Fibroblast of skin of back (primary cell): ENCODE measurements at regions not wholly inside any gene's neighbourhood (a gene's known extent, or its start where the extent isn't known, plus 50 kb on each side); places are given as distances from the start of the nearest gene placed in this dataset.
"Not testable (repeated sequence)": the region's sequence is repeated elsewhere in the genome, so short reads cannot be mapped to it uniquely, and the experiment has no call there.

Experiments
- DNase-seq: peaks from one replicate; pipeline ENCODE4 v3.0.0-alpha.2; 2013

DNA sequence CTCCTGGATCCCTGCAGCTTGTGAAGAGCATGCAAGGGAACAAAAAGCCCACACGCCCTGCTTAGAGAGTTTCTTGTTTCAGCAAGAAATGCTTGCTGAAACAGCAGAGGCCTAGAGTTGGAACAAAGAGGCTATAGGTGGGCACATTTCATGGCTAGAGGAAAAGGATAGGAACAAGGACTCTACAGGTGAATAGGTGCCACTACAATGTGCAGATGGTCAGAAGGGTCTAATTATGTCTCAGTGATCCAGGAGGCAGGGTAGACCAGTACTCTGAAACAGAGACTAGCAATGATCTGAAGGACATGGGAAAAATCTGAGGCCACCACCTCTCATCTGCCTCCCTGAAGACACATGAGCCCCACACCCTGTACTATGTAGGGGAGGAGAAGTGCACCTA is 609.0 kb downstream of the REEP3 start:
- no peak for DNase-seq

DNA sequence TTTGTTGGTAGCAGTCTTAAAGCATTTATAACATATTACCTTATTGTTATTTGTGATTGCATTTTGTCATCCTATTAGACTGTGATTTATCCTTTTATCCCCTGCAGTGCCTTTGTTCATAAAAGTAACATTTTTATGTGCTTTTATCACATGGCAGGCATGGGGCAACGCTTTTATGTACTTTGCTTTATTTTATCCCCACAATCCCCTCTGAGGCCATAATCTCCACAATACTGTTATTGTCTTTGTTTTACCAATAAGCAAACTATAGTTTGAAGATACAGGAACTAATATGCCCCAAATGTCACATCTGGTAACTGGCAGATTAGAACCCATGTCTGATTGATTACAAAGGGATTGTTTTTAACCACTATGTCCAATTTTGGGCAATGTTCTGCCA is 613.5 kb downstream of the REEP3 start:
- DNase-seq = no peak

DNA sequence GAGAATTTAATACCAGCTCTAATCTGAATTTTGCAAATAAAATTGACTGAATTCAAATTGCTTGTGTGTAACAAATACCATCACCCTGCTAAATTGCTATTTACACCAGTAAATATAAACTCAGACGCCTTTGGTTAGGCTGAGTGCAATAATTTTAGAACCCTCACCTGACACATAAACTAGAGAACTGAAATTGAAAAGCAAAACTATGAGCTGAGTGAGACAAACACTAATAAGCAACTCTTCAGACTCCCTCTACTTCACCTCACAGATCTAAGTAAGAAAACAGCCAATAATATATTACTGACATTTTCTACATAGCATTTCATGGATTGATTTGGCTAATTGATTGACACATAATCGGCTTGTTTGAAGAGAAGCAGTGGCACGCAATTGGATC is 621.2 kb downstream of the REEP3 start:
- no peak for DNase-seq

DNA sequence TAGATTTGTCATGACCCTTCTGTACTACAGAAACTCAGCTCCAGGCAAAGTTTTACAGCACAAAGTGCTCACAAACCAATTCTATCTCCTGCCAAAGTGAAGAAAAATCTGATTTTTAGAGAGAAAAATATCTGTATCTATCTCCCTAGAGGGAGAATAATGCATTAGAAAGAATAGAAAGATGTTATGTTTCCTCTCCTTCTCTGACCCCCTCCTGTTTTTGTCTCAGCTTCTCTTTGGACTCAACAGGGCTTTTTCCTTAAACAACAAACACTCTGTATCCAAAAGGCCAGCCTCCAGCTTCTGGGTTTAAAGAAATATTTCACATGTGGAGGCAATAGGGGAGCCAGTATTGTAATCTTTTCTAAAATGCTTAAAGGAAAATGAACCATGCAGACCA is 627.4 kb downstream of the REEP3 start:
- DNase-seq = no peak

DNA sequence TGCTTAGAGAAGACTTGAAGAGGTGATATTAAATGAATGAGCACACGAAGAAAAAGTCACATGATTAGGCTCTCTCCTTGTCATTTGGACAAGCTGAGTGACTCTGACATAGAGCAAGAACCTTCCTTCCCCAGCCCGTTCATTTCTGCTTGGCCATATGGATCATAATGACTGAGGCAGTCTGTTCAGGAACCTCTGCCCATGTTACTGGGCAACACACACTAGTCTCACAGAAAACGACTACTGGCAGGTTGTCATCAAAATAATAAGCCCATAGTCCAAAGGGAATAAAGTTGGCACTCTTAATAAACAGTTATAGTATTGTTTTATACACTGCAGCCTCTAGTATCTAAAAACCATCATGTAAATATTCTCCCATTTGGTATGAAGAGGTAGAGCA is 635.0 kb downstream of the REEP3 start:
- no peak for DNase-seq

DNA sequence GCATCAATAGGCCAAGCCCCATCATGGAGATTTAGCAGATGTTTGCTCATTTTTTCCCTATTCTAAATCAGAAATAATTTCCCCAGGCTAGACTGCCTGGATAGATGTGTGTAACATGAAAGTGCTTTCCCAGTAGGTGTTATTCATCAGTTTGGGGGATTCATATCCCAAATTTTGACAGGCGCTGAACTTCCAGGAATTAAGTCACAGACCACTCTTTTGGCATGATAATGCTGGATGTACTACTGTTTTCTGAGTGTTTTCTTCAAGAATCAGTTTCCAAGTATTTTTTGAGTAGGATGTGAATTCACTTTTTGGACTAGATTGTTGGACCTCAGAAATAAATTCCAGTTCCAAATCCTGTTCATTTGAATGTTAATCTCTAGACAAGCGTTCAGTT is 637.4 kb downstream of the REEP3 start:
- DNase-seq = no peak

DNA sequence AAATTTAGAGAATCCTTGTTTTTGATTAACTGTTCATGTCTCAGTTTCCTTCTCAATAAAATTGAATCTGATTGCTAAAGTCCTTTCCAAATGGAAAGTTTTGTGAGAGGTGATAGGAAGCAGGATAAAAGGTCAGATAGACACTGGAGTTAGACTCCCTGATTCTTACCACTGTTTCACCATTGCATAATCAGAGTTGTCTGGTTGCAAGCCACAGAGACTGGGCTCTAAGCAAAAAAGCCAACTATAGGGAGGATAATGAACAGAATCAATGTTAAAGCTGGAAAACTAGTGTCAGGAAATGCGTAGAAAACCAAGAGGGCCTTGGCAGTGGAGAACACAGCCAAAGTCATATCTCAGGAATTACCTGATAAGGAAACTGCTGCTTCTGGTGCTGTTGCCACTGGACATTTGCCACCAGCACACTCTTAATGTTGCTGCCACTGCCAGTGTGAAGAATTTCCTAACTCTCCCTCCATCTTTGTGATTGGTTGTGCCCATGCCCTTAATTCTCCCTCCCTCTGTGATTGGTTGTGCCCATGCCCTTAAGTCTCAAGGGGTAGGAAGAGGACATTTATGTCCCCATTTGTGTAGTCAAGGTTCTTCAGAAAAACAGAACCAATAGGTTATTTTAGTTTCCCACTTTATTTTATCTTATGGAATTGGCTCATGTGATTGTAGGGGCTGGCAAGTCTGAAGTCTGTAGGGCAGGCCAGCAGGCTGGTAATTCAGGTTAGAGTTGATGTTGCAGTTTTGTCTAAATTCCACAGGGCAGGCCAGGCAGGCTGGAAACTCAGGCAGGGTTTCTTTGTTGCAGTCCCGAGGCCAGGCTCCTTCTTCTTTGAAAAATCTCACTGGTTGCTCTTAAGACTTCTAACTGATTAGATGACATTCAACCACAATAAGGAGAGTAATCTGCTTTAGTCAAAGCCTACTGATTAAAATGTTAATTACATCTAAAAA is 639.0 kb downstream of the REEP3 start:
- DNase-seq = no peak

DNA sequence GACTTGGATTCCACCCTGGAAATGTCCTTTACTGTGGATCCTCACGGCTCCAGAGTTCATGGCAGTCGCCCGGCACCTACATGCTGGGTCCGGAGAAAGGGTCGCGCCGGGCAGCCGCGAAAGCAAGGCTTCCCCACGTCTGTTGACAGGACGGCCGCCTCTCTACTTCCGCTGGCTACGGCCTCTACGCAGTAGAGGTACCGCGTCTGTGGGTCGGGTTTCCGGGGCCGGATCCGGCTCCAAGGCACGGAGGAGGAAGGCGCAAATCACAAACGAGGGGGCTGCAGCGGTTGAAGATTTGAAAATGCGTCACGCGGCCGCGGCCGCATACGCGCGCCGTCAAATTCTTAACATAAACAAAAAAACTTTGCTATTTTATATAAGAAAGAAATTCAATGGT is 649.6 kb downstream of the REEP3 start:
- no peak for DNase-seq

DNA sequence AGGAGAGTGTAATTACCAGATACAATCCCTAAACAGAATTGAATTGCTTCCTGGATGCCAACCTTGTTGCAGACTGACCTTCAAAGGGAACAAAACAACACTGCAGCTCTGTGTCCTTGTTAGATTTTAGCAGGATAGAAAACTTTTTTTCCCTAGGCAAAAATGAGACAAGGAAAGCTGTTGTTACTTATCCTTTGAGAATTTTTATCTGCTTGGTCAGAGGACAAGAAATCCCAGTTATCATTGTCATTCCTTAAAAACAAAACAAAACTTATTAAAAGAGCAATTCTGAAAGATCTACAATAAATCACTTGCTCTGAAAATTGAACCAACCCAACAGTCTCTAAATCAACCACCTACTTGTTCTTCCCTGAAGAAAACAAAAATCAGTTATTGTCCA is 652.6 kb downstream of the REEP3 start:
- no peak for DNase-seq

DNA sequence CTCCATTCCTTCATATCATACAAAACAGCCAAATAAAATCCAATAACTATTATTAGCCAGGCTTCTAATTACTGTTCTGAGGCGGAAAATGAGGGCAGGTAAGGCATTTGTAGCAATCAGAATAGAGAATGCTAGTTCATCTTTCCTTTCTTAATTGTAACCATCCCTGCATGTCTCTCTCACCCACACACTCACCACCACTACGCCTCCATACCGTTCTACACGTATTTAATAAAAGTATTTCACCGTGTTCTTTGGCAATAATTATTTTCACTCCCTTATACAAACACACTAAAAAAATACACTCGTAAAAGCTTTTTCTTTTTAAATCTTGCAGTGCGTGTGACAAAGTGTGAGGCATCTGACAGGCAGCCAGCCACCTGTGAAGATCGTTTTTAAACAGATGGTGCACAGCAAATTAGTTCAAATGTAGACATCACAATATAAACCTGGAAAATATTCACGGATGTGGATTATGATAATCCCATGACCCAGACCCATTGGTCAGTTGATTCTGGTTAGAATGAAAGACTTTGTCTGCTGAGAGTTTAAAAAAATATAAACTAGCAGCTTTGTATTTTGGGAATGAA is 653.6 kb downstream of the REEP3 start:
- no peak for DNase-seq

DNA sequence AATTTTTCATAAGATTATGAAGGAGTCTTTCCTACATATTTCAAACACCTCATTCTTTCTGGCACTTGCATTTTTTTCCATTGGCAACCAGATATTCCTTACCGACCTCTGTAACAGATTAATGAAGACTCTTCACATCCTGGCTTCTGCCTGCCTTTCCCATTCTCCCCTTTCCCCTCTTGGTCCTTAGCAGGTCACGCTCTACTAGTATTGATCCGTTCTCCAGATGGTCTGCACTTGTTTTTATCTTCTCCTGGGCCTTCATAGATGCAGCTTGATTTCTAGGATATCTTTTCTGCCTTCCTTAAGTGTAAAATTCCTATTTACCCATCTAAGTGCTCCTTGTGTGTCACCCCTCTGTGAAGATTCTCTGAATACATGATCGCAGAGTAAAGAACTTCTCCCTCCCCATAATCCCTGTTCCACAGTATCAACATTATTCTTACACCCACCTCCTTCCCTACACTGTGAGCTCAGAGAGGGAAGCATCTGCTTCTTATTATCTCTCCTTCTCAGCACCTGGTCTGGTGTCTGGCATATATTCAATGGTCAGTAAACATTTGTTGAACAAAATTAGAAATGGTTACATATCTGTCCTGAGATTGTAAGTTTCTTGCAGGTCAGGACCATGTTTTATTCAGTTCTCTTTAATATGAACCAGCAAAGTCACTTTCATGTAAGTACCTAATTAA is 654.2 kb downstream of the REEP3 start:
- DNase-seq = no peak

DNA sequence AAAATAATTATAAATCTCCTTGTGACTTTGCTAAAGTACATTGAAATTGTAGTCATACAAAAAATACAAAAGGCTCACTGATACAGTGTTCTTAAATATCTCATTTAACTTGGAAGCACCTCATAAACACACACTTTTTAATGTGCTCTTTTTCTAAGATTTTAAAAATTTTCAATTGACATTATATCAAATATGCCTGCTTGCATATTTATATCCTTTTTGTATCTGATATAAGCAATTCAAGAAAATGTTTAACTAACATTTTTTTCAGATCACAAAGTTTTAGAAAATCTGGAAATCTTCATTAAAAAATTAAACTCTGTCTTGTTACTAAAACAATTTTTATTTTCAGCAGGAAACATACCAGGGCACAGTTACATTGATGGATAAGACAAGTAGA is 661.5 kb downstream of the REEP3 start:
- DNase-seq = no peak

DNA sequence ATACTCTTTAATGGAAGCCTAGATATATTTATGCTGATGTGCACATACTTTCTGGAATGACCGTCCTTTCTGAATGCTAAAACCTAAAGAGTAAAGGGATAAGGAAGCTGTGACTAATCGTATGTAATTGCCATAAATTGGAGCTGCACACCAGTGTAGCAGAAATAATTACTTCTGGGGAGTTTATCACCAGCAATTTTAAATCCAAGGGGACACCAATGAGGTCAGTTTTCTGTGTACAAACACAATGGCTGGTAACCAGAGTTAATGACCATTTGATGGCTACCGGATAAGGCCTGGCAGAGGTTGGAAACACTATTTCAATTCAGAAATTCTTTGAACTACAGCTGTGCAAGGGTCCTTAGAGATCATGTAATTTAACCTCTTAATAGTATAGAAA is 670.1 kb downstream of the REEP3 start:
- DNase-seq = no peak

DNA sequence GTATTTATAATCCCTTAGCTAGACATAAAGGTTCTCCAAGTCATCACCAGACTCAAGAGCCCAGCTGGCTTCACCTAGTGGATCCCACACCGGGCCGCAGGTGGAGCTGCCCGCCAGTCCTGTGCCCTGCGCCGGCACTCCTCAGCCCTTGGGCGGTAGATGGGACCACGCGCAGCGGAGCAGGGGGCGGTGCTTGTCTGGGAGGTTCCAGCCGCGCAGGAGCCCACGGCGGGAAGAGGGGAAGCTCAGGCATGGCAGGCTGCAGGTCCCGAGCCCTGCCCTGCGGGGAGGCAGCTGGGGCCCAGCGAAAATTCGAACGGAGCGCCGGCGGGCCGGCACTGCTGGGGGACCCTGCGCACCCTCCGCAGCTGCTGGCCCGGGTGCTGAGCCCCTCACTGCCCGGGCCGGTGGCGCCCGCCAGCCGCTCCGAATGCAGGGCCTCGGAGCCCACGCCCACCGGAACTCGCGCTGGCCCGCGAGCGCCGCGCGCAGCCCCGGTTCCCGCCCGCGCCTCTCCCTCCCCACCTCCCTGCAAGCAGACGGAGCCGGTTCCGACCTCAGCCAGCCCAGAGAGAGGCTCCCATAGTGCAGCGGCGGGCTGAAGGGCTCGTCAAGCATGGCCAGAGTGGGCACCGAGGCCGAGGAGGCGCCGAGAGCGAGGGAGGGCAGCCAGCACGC is 675.6 kb downstream of the REEP3 start:
- no peak for DNase-seq

DNA sequence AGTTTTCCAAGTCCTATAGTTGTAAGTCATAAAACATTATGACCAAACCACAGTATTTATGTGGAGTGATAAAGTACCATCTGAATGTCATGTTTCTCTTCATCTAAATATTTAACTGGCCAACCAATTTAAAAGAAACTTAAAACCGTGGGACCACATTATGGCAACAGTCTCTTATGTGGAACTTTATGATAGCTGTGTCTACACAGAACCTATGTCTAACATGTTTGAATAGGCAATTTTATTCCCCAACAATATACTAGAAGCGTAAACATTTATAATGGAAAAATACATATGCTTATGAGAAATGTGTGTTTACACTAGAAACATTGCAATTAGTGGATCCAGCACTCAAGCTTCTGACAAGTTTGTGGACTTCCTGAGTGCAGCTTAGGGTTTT is 680.7 kb downstream of the REEP3 start:
- no peak for DNase-seq

DNA sequence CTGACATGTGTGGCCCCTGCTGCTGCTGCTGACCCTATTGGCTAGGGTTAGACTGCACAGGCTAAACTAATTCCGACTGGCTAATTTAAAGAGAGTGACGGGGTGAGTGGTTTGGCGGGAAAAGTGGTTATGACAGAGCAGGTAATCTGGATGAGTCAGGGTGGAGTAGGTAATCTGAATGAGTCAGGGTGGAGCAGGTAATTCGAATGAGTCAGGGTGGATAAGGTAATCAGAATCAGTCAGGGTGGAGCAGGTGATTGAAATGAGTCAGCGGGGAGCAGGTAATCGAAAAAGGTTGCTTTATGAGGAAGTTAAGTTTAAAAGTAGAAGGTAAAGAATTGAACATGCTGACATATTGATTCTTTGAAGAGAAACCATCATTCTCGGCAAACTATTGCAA is 683.3 kb downstream of the REEP3 start:
- not testable (repeated sequence) for DNase-seq

DNA sequence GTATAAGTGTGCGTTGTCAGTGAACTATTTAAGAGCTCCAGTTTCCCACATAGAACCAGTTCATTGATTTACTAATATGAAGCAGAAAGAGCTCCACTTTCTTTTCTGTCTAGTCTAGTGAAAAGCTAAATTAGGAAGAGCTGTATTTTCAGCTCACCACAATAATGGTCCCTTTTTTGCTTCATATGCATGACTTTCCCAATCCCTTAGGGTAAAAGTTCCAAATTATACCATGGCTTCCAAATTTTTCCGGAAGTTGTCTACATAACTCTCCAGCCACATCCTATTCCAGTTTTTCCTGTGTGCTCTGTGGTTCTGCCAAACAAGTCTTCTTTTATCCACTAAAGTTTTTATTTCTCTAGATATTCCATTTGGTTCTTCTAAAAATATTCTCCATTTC is 685.2 kb downstream of the REEP3 start:
- DNase-seq = no peak

DNA sequence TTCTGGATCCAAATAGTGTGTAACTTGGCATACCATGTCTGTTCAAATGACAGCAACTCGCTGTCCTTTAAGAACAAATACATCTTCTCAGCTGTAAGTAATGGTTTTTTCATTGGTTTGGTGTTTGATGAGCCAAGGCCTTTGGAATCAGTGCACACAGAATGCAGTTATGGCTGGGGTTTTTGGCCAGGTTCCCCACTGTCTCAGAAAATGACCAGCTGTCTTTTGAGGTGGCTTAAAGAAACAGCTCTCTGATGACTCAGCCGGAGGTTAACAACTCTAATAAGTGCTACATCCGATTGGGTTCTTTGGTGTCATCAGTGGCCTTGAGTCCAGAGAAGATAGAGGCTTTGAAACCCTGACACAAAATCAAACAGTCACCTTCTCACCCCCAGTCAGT is 688.4 kb downstream of the REEP3 start:
- DNase-seq = peak; percentile 40

DNA sequence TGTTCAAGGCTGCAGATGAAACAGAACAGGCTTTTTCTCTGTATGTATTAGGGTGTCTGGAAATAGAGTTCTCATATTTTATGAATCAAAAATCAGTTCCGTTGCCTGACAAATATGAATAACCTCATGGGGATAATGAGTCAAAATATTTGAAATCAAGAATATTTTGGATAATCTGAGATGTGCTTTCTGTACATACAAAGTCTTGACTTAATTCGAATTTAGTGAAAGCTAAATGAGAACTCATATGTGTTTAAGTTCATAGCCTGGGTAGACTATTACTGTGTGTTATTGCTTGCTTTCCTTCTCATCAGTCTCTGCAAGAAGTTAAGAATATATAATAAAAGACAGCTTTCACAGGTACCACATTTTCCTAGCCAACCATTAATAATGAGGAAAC is 689.0 kb downstream of the REEP3 start:
- DNase-seq = no peak

DNA sequence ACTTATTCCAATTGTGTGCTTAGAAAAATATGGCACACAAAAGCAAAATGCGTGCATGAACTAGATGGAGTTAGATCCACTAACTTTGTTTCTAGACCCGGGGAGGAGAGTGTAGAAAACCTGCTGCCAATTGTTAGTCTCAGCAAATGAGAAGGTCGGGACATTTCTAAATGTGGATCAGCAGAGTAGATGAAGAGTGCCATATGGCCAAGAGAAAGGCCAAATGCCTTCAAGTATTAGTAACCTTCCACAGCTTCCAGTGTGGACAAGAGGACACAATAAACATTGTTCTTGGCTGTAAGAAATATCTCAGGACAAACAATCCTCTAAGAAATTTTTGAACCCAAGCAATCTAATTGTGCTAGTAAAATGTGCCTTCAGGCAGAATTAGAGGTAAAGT is 690.3 kb downstream of the REEP3 start:
- DNase-seq = no peak

DNA sequence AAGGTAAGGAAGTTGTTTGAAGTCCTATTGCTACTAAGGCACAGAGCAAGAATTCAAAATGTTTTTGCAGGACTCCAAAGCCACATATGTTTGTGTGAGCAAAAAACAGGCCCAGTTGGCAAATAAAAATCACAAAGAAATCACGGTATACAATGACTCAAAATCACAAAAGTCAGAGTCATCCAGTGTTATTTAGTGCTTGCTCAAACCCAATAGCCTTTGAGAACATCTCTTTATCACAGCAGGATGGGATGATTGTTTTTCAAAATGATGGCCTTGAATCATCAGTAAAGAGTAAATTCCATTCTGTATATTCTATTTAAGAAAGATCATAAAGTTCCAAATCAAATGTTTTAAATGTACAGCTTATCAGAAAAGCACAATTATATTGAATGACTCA is 693.9 kb downstream of the REEP3 start:
- DNase-seq = peak; percentile 1

DNA sequence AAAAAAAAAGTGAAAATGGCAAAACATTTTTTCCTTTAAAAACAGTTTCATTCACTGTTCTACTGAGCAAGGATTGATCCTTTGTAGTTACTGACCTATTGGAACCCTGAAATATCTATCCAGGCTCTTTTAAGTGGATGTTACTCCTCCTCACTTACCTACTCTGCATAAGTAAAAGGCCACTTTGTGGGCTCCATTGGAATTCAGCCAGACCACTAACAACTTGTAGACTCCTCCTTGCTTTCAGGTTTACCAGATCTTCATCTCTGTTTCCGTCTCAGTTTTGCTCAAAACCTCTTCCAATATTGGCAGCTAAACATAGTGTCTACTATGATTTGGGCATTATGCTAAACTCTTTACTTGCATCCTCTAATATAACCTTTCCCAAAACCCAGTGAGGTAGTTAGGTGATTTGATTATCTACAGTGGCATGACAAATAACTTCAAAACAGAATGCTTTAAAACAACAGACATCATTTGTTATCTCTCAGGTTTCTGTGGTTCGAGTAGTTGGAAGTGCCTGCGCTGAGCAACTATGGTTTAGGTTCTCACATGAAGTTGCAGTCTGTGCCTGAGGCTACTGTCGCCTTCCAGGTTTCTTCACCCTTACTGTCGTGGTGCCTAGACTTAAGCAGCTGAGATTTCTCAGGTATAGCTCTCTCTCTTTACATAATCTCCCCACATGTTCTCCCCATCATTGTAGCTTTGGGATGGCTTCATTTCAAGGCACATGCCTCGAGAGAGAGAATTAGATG is 698.2 kb downstream of the REEP3 start:
- no peak for DNase-seq
